Activated CD8-positive, alpha-beta T cell treated with anti-CD3 and anti-CD28 coated beads for 36 hours (primary cell): ENCODE measurements at regions not wholly inside any gene's neighbourhood (a gene's known extent, or its start where the extent isn't known, plus 50 kb on each side); places are given as distances from the start of the nearest gene placed in this dataset.

Experiments used
- ATAC-seq: fragments of 200-7000 bp; cut with Tn5 transposase; one replicate; pipeline ENCODE4 v1.10.0; 2021; ENCODE audit warnings: mild to moderate bottlenecking, moderate library complexity
- CTCF ChIA-PET: fragments of 350-600 bp; sonication (Branson Sonifier 250); formaldehyde crosslinking; loops from one replicate; lab custom pipeline; 2021; ENCODE audit warnings: antibody characterized with exemption; lab: Charles Lee
- POLR2A ChIA-PET: fragments of 350-600 bp; sonication (Branson Sonifier 250); formaldehyde crosslinking; loops from one replicate; lab custom pipeline; 2021; ENCODE audit warnings: antibody characterized with exemption; lab: Charles Lee
- DNase-seq: peaks from one replicate; pipeline ENCODE4 v3.0.0-alpha.2; 2020
- H3K27ac Mint-ChIP-seq: one replicate; pipeline ENCODE4 v1.8.0; 2021; ENCODE audit warnings: mild to moderate bottlenecking, mixed read lengths
- H3K27me3 Mint-ChIP-seq: one replicate; pipeline ENCODE4 v1.8.0; 2021; ENCODE audit warnings: mixed read lengths
- H3K36me3 Mint-ChIP-seq: one replicate; pipeline ENCODE4 v1.8.0; 2021; ENCODE audit warnings: low read depth, mixed read lengths
- H3K4me1 Mint-ChIP-seq: one replicate; pipeline ENCODE4 v1.8.0; 2021; ENCODE audit warnings: low read depth, mixed read lengths
- H3K4me3 Mint-ChIP-seq: one replicate; pipeline ENCODE4 v1.8.0; 2021; ENCODE audit warnings: mild to moderate bottlenecking, moderate library complexity, mixed read lengths
- H3K9me3 Mint-ChIP-seq: one replicate; pipeline ENCODE4 v1.8.0; 2021; ENCODE audit warnings: mixed read lengths
- intact Hi-C: fragments of 100-400 bp; cut with micrococcal nuclease; formaldehyde crosslinking; loops from one replicate; pipeline ENCODE4 v1.10.0; 2022
- TF ChIP-seq, protein P1 (sequence below): fragments of 200-600 bp; IDR thresholded peaks from one replicate; pipeline ENCODE4 v1.8.0; 2022; ENCODE audit warnings: antibody characterized with exemption, mild to moderate bottlenecking

DNA sequence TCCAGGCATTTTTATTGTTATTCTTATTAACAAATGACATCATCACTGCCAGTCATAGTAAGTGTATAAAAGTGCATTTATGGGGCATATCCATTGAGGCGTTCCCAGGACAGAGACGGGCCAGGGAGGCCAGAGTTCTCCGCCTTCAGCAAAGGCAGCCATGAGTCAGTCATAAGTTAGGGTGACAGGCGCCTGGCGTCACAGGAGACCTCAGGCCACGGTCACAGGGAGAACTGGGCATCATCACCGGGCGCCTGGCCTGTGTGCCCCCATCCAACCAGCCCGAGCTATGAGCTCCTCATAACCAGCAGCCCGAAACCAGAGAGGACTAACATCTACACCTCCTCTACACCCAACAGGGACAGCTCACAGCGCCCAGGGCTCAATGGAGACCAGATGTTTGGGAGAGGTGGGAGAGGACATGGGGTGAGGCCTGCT lies 259.2 kb downstream of the DLL1 start:
- no peaks in the 10 kb centered on the region for H3K4me1 Mint-ChIP-seq
- ChIA-PET CTCF (no interaction called here), POLR2A (interaction anchor here (0.8 to 1.1 kb wide), 2 partner anchors 57 to 116 kb away, joined by 3 to 4 read pairs; no protein-coding TSS in a partner anchor)
- H3K27me3 Mint-ChIP-seq: no peaks in the 10 kb centered on the region
- H3K9me3 Mint-ChIP-seq: peaks cover 9% of the 10 kb centered on the region
- TF ChIP-seq, protein P1, sequence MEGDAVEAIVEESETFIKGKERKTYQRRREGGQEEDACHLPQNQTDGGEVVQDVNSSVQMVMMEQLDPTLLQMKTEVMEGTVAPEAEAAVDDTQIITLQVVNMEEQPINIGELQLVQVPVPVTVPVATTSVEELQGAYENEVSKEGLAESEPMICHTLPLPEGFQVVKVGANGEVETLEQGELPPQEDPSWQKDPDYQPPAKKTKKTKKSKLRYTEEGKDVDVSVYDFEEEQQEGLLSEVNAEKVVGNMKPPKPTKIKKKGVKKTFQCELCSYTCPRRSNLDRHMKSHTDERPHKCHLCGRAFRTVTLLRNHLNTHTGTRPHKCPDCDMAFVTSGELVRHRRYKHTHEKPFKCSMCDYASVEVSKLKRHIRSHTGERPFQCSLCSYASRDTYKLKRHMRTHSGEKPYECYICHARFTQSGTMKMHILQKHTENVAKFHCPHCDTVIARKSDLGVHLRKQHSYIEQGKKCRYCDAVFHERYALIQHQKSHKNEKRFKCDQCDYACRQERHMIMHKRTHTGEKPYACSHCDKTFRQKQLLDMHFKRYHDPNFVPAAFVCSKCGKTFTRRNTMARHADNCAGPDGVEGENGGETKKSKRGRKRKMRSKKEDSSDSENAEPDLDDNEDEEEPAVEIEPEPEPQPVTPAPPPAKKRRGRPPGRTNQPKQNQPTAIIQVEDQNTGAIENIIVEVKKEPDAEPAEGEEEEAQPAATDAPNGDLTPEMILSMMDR: no peak
- intact Hi-C loops: no loop called here
- no peak overlapping the region for H3K4me3 Mint-ChIP-seq
- H3K27ac Mint-ChIP-seq: no peak overlapping the region
- ATAC-seq: no peak
- no peak for DNase-seq
- no peaks in the 10 kb centered on the region for H3K36me3 Mint-ChIP-seq

- no peak for DNase-seq
- Mint-ChIP-seq H3K4me3 (no peak overlapping the region), H3K27me3 (no peaks in the 10 kb centered on the region), H3K27ac (no peak overlapping the region), H3K9me3 (peaks cover 5% of the 10 kb centered on the region), H3K4me1 (no peaks in the 10 kb centered on the region), H3K36me3 (no peaks in the 10 kb centered on the region)
- TF ChIP-seq, protein P1: no peak
- intact Hi-C loops: no loop called here
- no peak for ATAC-seq
- ChIA-PET CTCF (no interaction called here), POLR2A (interaction anchor here (0.8 to 1.1 kb wide), 2 partner anchors 58 to 117 kb away, joined by 3 to 4 read pairs; no protein-coding TSS in a partner anchor)
These were observed 259.9 kb downstream of the DLL1 start for GRCh38 chr6:170030821-170031471.

GRCh38 chr6:170030284-170030815 lies 260.5 kb downstream of the DLL1 start:
- Mint-ChIP-seq H3K4me1 (no peaks in the 10 kb centered on the region), H3K27ac (no peak overlapping the region)
- intact Hi-C loops: no loop called here

DNA sequence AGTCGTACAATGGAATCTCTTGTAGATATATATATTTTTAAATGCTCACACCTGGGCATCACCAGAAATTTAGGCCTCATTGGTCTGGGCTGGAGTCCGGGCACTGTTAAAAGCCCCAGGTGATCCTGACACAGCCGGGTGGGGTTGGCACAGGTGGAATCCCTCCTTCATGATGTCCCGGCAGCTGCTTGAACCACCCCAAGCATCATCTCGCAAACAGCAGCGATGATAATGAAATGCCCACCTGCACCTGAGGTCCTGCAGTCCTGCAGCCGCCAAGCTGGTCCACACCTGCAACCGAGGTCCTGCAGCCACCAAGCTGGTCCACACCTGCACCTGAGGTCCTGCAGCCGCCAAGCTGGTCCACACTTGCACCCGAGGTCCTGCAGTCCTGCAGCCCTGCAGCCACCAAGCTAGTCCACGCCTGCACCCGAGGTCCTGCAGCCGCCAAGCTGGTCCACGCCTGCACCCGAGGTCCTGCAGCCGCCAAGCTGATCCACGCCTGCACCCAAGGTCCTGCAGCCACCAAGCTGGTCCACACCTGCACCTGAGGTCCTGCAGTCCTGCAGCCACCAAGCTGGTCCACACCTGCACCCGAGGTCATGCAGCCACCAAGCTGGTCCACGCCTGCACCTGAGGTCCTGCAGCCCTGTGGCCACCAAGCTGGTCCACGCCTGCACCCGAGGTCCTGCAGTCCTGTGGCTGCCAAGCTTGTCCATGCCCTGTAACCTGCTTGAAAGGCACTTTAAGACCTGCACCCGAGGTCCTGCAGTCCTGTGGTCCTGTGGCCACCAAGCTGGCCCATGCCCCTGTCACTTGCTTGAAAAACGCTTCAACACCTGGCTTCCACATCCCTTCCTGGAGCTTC lies 261.2 kb downstream of the DLL1 start:
- peaks cover 5% of the 10 kb centered on the region for H3K9me3 Mint-ChIP-seq
- intact Hi-C loops: no loop called here
- peaks cover 3% of the 10 kb centered on the region for H3K27me3 Mint-ChIP-seq
- DNase-seq: no peak
- no peaks in the 10 kb centered on the region for H3K36me3 Mint-ChIP-seq
- no peak overlapping the region for H3K4me3 Mint-ChIP-seq
- no peak overlapping the region for H3K27ac Mint-ChIP-seq
- ATAC-seq: no peak
- TF ChIP-seq, protein P1: no peak
- no peaks in the 10 kb centered on the region for H3K4me1 Mint-ChIP-seq
- CTCF ChIA-PET: no interaction called here
- POLR2A ChIA-PET: no interaction called here

More at GRCh38 chr6:170030284-170030815, 260.5 kb downstream of the DLL1 start:
- Mint-ChIP-seq H3K36me3 (no peaks in the 10 kb centered on the region), H3K9me3 (peaks cover 5% of the 10 kb centered on the region), H3K4me3 (no peak overlapping the region), H3K27me3 (no peaks in the 10 kb centered on the region)
- TF ChIP-seq, protein P1: no peak
- ATAC-seq (no peak), DNase-seq (no peak)
- CTCF ChIA-PET: no interaction called here
- POLR2A ChIA-PET: no interaction called here
